ENCODE measurements at regions not wholly inside any gene's neighbourhood (a gene's known extent, or its start where the extent isn't known, plus 50 kb on each side); places are given as distances from the start of the nearest gene placed in this dataset.
"Not testable (repeated sequence)": the region's sequence is repeated elsewhere in the genome, so short reads cannot be mapped to it uniquely, and the experiment has no call there.

- H3K9me3 Mint-ChIP-seq, result no peaks in the 10 kb centered on the region
- no peaks in the 10 kb centered on the region for H3K27me3 Mint-ChIP-seq
- no peak overlapping the region for H3K4me3 Mint-ChIP-seq
- no peak overlapping the region for H3K27ac Mint-ChIP-seq
- H3K36me3 Mint-ChIP-seq (ENCODE audit: low read depth), result no peaks in the 10 kb centered on the region
- H3K4me1 Mint-ChIP-seq (ENCODE audit: low read depth), result no peaks in the 10 kb centered on the region
These were observed 101.8 kb upstream of the SULF2 start for GRCh38 chr20:47887064-47887463.

- Mint-ChIP-seq H3K27ac (no peak overlapping the region), H3K36me3 (ENCODE audit: low read depth) (no peaks in the 10 kb centered on the region), H3K4me1 (ENCODE audit: low read depth) (no peaks in the 10 kb centered on the region), H3K9me3 (no peaks in the 10 kb centered on the region), H3K27me3 (no peaks in the 10 kb centered on the region), H3K4me3 (no peak overlapping the region)
These were observed 101.3 kb upstream of the SULF2 start for GRCh38 chr20:47886454-47887041.

GRCh38 chr20:47885909-47886453 lies 100.7 kb upstream of the SULF2 start:
- no peaks in the 10 kb centered on the region for H3K36me3 Mint-ChIP-seq (ENCODE audit: low read depth)
- no peaks in the 10 kb centered on the region for H3K4me1 Mint-ChIP-seq (ENCODE audit: low read depth)
- H3K27ac Mint-ChIP-seq, result no peak overlapping the region
- no peaks in the 10 kb centered on the region for H3K27me3 Mint-ChIP-seq
- H3K9me3 Mint-ChIP-seq, result no peaks in the 10 kb centered on the region
- no peak overlapping the region for H3K4me3 Mint-ChIP-seq

- not testable (repeated sequence) for H3K27ac Mint-ChIP-seq; H3K36me3 Mint-ChIP-seq (ENCODE audit: low read depth); H3K9me3 Mint-ChIP-seq
These were observed 98.7 kb upstream of the SULF2 start for GRCh38 chr20:47883940-47884339.

GRCh38 chr20:47883186-47883585 lies 97.9 kb upstream of the SULF2 start:
- H3K9me3 Mint-ChIP-seq, result no peaks in the 10 kb centered on the region
- no peaks in the 10 kb centered on the region for H3K4me1 Mint-ChIP-seq (ENCODE audit: low read depth)
- no peak overlapping the region for H3K4me3 Mint-ChIP-seq

More at GRCh38 chr20:47883940-47884339, 98.7 kb upstream of the SULF2 start:
- not testable (repeated sequence) for H3K4me3 Mint-ChIP-seq; H3K4me1 Mint-ChIP-seq (ENCODE audit: low read depth); H3K27me3 Mint-ChIP-seq

GRCh38 chr20:47879771-47880170 lies 94.5 kb upstream of the SULF2 start:
- H3K4me1 Mint-ChIP-seq (ENCODE audit: low read depth), result no peaks in the 10 kb centered on the region
- H3K27me3 Mint-ChIP-seq, result no peaks in the 10 kb centered on the region
- H3K27ac Mint-ChIP-seq, result no peak overlapping the region
- H3K9me3 Mint-ChIP-seq, result no peaks in the 10 kb centered on the region
- no peak overlapping the region for H3K4me3 Mint-ChIP-seq
- no peaks in the 10 kb centered on the region for H3K36me3 Mint-ChIP-seq (ENCODE audit: low read depth)

More at GRCh38 chr20:47883186-47883585, 97.9 kb upstream of the SULF2 start:
- Mint-ChIP-seq H3K27me3 (no peaks in the 10 kb centered on the region), H3K27ac (no peak overlapping the region), H3K36me3 (ENCODE audit: low read depth) (no peaks in the 10 kb centered on the region)

GRCh38 chr20:47878601-47879027 lies 93.3 kb upstream of the SULF2 start:
- Mint-ChIP-seq H3K36me3 (ENCODE audit: low read depth) (no peaks in the 10 kb centered on the region), H3K4me3 (no peak overlapping the region), H3K27ac (no peak overlapping the region), H3K9me3 (no peaks in the 10 kb centered on the region), H3K4me1 (ENCODE audit: low read depth) (no peaks in the 10 kb centered on the region), H3K27me3 (no peaks in the 10 kb centered on the region)

GRCh38 chr20:47876311-47877088 lies 91.2 kb upstream of the SULF2 start:
- Mint-ChIP-seq H3K4me3 (no peak overlapping the region), H3K9me3 (no peaks in the 10 kb centered on the region), H3K27me3 (no peaks in the 10 kb centered on the region), H3K27ac (no peak overlapping the region), H3K4me1 (ENCODE audit: low read depth) (no peaks in the 10 kb centered on the region), H3K36me3 (ENCODE audit: low read depth) (no peaks in the 10 kb centered on the region)

- no peaks in the 10 kb centered on the region for H3K9me3 Mint-ChIP-seq
- no peaks in the 10 kb centered on the region for H3K36me3 Mint-ChIP-seq (ENCODE audit: low read depth)
These were observed 90.2 kb upstream of the SULF2 start for GRCh38 chr20:47875297-47876025.

GRCh38 chr20:47872341-47872740 lies 87.1 kb upstream of the SULF2 start:
- H3K4me3 Mint-ChIP-seq, result no peak overlapping the region
- no peaks in the 10 kb centered on the region for H3K9me3 Mint-ChIP-seq
- H3K4me1 Mint-ChIP-seq (ENCODE audit: low read depth), result no peaks in the 10 kb centered on the region

More at GRCh38 chr20:47875297-47876025, 90.2 kb upstream of the SULF2 start:
- Mint-ChIP-seq H3K4me1 (ENCODE audit: low read depth) (no peaks in the 10 kb centered on the region), H3K4me3 (no peak overlapping the region), H3K27me3 (no peaks in the 10 kb centered on the region), H3K27ac (no peak overlapping the region)

GRCh38 chr20:47870475-47870874 lies 85.2 kb upstream of the SULF2 start:
- H3K27ac Mint-ChIP-seq, result no peak overlapping the region
- H3K36me3 Mint-ChIP-seq (ENCODE audit: low read depth), result no peaks in the 10 kb centered on the region
- no peaks in the 10 kb centered on the region for H3K9me3 Mint-ChIP-seq
- peaks cover 4% of the 10 kb centered on the region for H3K27me3 Mint-ChIP-seq
- H3K4me3 Mint-ChIP-seq, result no peak overlapping the region
- no peaks in the 10 kb centered on the region for H3K4me1 Mint-ChIP-seq (ENCODE audit: low read depth)

More at GRCh38 chr20:47872341-47872740, 87.1 kb upstream of the SULF2 start:
- H3K27ac Mint-ChIP-seq, result no peak overlapping the region
- no peaks in the 10 kb centered on the region for H3K36me3 Mint-ChIP-seq (ENCODE audit: low read depth)
- no peaks in the 10 kb centered on the region for H3K27me3 Mint-ChIP-seq

- H3K9me3 Mint-ChIP-seq, result no peaks in the 10 kb centered on the region
- H3K27ac Mint-ChIP-seq, result no peak overlapping the region
- H3K27me3 Mint-ChIP-seq, result peaks cover 5% of the 10 kb centered on the region
- H3K36me3 Mint-ChIP-seq (ENCODE audit: low read depth), result no peaks in the 10 kb centered on the region
- H3K4me3 Mint-ChIP-seq, result no peak overlapping the region
- H3K4me1 Mint-ChIP-seq (ENCODE audit: low read depth), result no peaks in the 10 kb centered on the region
These were observed 83.5 kb upstream of the SULF2 start for GRCh38 chr20:47868744-47869143.

GRCh38 chr20:47868236-47868635 lies 83.0 kb upstream of the SULF2 start:
- Mint-ChIP-seq H3K4me1 (ENCODE audit: low read depth) (no peaks in the 10 kb centered on the region), H3K27me3 (peaks cover 10% of the 10 kb centered on the region), H3K36me3 (ENCODE audit: low read depth) (no peaks in the 10 kb centered on the region), H3K9me3 (peaks cover 3% of the 10 kb centered on the region), H3K27ac (no peak overlapping the region), H3K4me3 (no peak overlapping the region)

- H3K4me1 Mint-ChIP-seq (ENCODE audit: low read depth), result no peaks in the 10 kb centered on the region
- H3K27me3 Mint-ChIP-seq, result peaks cover 12% of the 10 kb centered on the region
- no peak overlapping the region for H3K27ac Mint-ChIP-seq
- peaks cover 7% of the 10 kb centered on the region for H3K9me3 Mint-ChIP-seq
- H3K36me3 Mint-ChIP-seq (ENCODE audit: low read depth), result no peaks in the 10 kb centered on the region
- H3K4me3 Mint-ChIP-seq, result no peak overlapping the region
These were observed 82.5 kb upstream of the SULF2 start for GRCh38 chr20:47867831-47868230.

GRCh38 chr20:47866480-47866879 lies 81.2 kb upstream of the SULF2 start:
- H3K36me3 Mint-ChIP-seq (ENCODE audit: low read depth), result no peaks in the 10 kb centered on the region
- H3K9me3 Mint-ChIP-seq, result peaks cover 7% of the 10 kb centered on the region
- H3K27me3 Mint-ChIP-seq, result peaks cover 12% of the 10 kb centered on the region
- H3K27ac Mint-ChIP-seq, result no peak overlapping the region
- no peaks in the 10 kb centered on the region for H3K4me1 Mint-ChIP-seq (ENCODE audit: low read depth)
- no peak overlapping the region for H3K4me3 Mint-ChIP-seq
